CD14-positive monocyte (primary cell): ENCODE measurements at regions not wholly inside any gene's neighbourhood (a gene's known extent, or its start where the extent isn't known, plus 50 kb on each side); places are given as distances from the start of the nearest gene placed in this dataset.

ENCODE experiments used
- DNase-seq, 3 donors: peaks; one replicate each; pipeline ENCODE4 v3.0.0-alpha.2; 2011 to 2022
- H2AFZ ChIP-seq: 2 replicates; pipeline ENCODE4 v1.6.0; 2012; ENCODE audit warnings: mild to moderate bottlenecking, low read depth, low read length, inconsistent platforms; ENCODE audit not compliant: insufficient read depth, poor library complexity, severe bottlenecking
- H3K27ac ChIP-seq, 2 donors: 1 replicate in 1 of 2; 2 replicates in 1 of 2; pipeline ENCODE4 v1.5.1; 2012 to 2013; ENCODE audit warnings: low read length in 2 of 2, control low read depth in 1 of 2, inconsistent platforms in 1 of 2, low read depth in 1 of 2, mild to moderate bottlenecking in 1 of 2
- H3K27me3 ChIP-seq, 2 donors: one replicate each; pipeline versions ENCODE4 v1.6.0 to v1.6.1; 2011 to 2013; ENCODE audit warnings: low read length in 2 of 2; ENCODE audit not compliant: control insufficient read depth in 2 of 2, insufficient read depth in 2 of 2
- H3K36me3 ChIP-seq, 2 donors: replicated peaks in 1 of 2; 1 replicate in 1 of 2; 2 replicates in 1 of 2; pipeline versions ENCODE4 v1.5.1 to v1.6.1; 2012 to 2013; ENCODE audit warnings: low read length in 2 of 2, control low read depth in 1 of 2, inconsistent platforms in 1 of 2, mild to moderate bottlenecking in 1 of 2; ENCODE audit not compliant: insufficient read depth in 2 of 2, control insufficient read depth in 1 of 2
- H3K4me1 ChIP-seq, 2 donors: 1 replicate in 1 of 2; 2 replicates in 1 of 2; pipeline versions ENCODE4 v1.5.1 to v1.6.1; 2012 to 2013; ENCODE audit warnings: low read length in 2 of 2, control low read depth in 1 of 2, inconsistent platforms in 1 of 2, mild to moderate bottlenecking in 1 of 2, moderate library complexity in 1 of 2; ENCODE audit not compliant: insufficient read depth in 2 of 2, control insufficient read depth in 1 of 2
- H3K4me2 ChIP-seq: replicated peaks from 2 replicates; pipeline ENCODE3; 2012; ENCODE audit warnings: low read length, moderate library complexity, mild to moderate bottlenecking; ENCODE audit not compliant: poor library complexity, severe bottlenecking; ENCODE audit errors: extremely low read depth
- H3K4me3 ChIP-seq, 3 experiments: fragments of 200-600 bp in 1 of 3; sonication (generic) in 1 of 3; replicated peaks in 1 of 3; 1 replicate in 2 of 3; 2 replicates in 1 of 3; pipeline ENCODE4 v1.5.1; 2011 to 2013; ENCODE audit warnings: low read length in 3 of 3, mild to moderate bottlenecking in 3 of 3, control low read depth in 2 of 3, low read depth in 2 of 3, inconsistent platforms in 1 of 3, moderate library complexity in 1 of 3
- H3K79me2 ChIP-seq: 2 replicates; pipeline ENCODE4 v1.6.0; 2012; ENCODE audit warnings: mild to moderate bottlenecking, control low read depth, inconsistent platforms, low read length, moderate library complexity; ENCODE audit not compliant: insufficient read depth
- H3K9ac ChIP-seq: 2 replicates; pipeline ENCODE4 v1.6.0; 2017; ENCODE audit warnings: low read length, mild to moderate bottlenecking; ENCODE audit not compliant: insufficient read depth, poor library complexity, severe bottlenecking
- H3K9me3 ChIP-seq, 2 donors: replicated peaks in 1 of 2; 1 replicate in 1 of 2; 2 replicates in 1 of 2; pipeline versions ENCODE4 v1.5.1 to v1.6.1; 2012 to 2013; ENCODE audit warnings: low read length in 2 of 2, control low read depth in 1 of 2; ENCODE audit not compliant: control insufficient read depth in 1 of 2, insufficient read depth in 1 of 2
- H4K20me1 ChIP-seq: 2 replicates; pipeline ENCODE4 v1.6.0; 2012; ENCODE audit warnings: mild to moderate bottlenecking, low read length, control low read depth, moderate library complexity; ENCODE audit not compliant: insufficient read depth
- H3K27ac Mint-ChIP-seq, 7 donors: one replicate each; pipeline ENCODE4 v1.8.0; 2020; ENCODE audit warnings: mild to moderate bottlenecking in 7 of 7, mixed read lengths in 7 of 7, moderate library complexity in 6 of 7, inconsistent platforms in 2 of 7
- H3K27me3 Mint-ChIP-seq, 3 donors: one replicate each; pipeline ENCODE4 v1.8.0; 2021 to 2022; ENCODE audit warnings: low read depth in 3 of 3, mild to moderate bottlenecking in 3 of 3, mixed read lengths in 3 of 3, moderate library complexity in 3 of 3, inconsistent platforms in 1 of 3
- H3K36me3 Mint-ChIP-seq, 2 donors: one replicate each; pipeline ENCODE4 v1.8.0; 2020; ENCODE audit warnings: mixed read lengths in 2 of 2, inconsistent platforms in 1 of 2, mild to moderate bottlenecking in 1 of 2
- H3K4me1 Mint-ChIP-seq: one replicate; pipeline ENCODE4 v1.8.0; 2020; ENCODE audit warnings: mild to moderate bottlenecking, mixed read lengths
- H3K4me3 Mint-ChIP-seq, 2 donors: one replicate each; pipeline ENCODE4 v1.8.0; 2020; ENCODE audit warnings: mild to moderate bottlenecking in 2 of 2, mixed read lengths in 2 of 2, moderate library complexity in 1 of 2
- H3K9me3 Mint-ChIP-seq, 7 donors: one replicate each; pipeline ENCODE4 v1.8.0; 2020 to 2022; ENCODE audit warnings: mixed read lengths in 7 of 7, mild to moderate bottlenecking in 6 of 7, moderate library complexity in 6 of 7, inconsistent platforms in 2 of 7
- CTCF ChIP-seq: fragments of 200-600 bp; IDR thresholded peaks from one replicate; pipeline ENCODE4 v1.8.0; 2022; ENCODE audit warnings: antibody characterized with exemption, mild to moderate bottlenecking
- WGBS: methylation state at CpG from one replicate; pipeline ENCODE4 v1.1.5; 2013; ENCODE audit warnings: missing lambda C conversion rate; ENCODE audit not compliant: insufficient coverage; 5-methylcytosine and 5-hydroxymethylcytosine counted together
- intact Hi-C, 2 donors: fragments of 100-400 bp; cut with micrococcal nuclease; formaldehyde crosslinking; loops; one replicate each; pipeline versions ENCODE4 v1.15.0 to v1.15.1; 2023

- DNase-seq: no peak
- Mint-ChIP-seq H3K27me3 (no peaks in the 10 kb centered on the region), H3K27ac (no peak overlapping the region), H3K4me3 (no peak overlapping the region), H3K4me1 (no peaks in the 10 kb centered on the region), H3K36me3 (no peaks in the 10 kb centered on the region), H3K9me3 (peaks cover 0 to 7% (median 3%) of the 10 kb centered on the region in 7 donors)
- Histone ChIP-seq H3K36me3 (no peaks in the 10 kb centered on the region), H3K79me2 (no peaks in the 10 kb centered on the region), H4K20me1 (no peaks in the 10 kb centered on the region), H2AFZ (no peak overlapping the region), H3K4me3 (no peak overlapping the region), H3K9me3 (no peaks in the 10 kb centered on the region), H3K9ac (no peak overlapping the region), H3K4me2 (no peak overlapping the region), H3K27me3 (no peaks in the 10 kb centered on the region), H3K4me1 (no peaks in the 10 kb centered on the region), H3K27ac (no peak overlapping the region)
- no peak for TF ChIP-seq CTCF
- WGBS: 100% methylated on average over 1 of the region's 4 CpGs
- intact Hi-C loops: no loop called here
Measured at GRCh38 chr5:15326471-15326870, 173.5 kb upstream of the FBXL7 start.

GRCh38 chr5:15322421-15322820 is 177.6 kb upstream of the FBXL7 start:
- H3K27me3 Mint-ChIP-seq: no peaks in the 10 kb centered on the region
- Histone ChIP-seq H3K27ac (no peak overlapping the region), H3K9me3 (no peaks in the 10 kb centered on the region), H3K27me3 (no peaks in the 10 kb centered on the region), H3K9ac (no peak overlapping the region), H4K20me1 (no peaks in the 10 kb centered on the region), H2AFZ (no peak overlapping the region), H3K36me3 (no peaks in the 10 kb centered on the region), H3K4me2 (no peak overlapping the region), H3K4me1 (no peaks in the 10 kb centered on the region), H3K4me3 (no peak overlapping the region), H3K79me2 (no peaks in the 10 kb centered on the region)
- no peaks in the 10 kb centered on the region for H3K36me3 Mint-ChIP-seq
- peaks cover 0 to 6% (median 3%) of the 10 kb centered on the region in 7 donors for H3K9me3 Mint-ChIP-seq
- DNase-seq: no peak
- intact Hi-C loops: no loop called here
- no peak for TF ChIP-seq CTCF
- H3K27ac Mint-ChIP-seq: no peak overlapping the region
- H3K4me1 Mint-ChIP-seq: no peaks in the 10 kb centered on the region
- no peak overlapping the region for H3K4me3 Mint-ChIP-seq
